ENCODE measurements at regions not wholly inside any gene's neighbourhood (a gene's known extent, or its start where the extent isn't known, plus 50 kb on each side); places are given as distances from the start of the nearest gene placed in this dataset.

DNA sequence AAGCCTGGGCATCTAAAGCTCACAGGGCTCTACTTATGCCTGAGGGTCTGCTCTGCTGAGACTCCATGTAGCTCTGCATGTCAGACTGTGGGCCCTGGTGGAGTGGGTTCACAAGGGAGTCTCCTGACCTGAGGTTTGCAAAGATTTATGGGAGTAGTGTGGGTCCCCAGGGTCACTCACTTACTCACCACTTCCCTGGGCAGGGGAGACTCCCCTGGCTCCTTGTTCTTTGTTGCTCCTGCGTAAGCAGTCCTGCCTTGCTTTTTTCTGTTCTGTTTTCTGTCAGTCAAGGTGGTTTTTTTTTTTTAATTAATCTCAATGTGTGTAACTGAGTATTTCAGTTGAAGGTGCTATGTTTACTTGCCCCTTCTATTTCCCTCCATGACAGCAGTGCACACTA, 256.6 kb downstream of the TMEM38B start:
- DNase-seq (ENCODE audit: low read depth in 4 of 6, low spot score in 6 of 6) = no peak
- H3K4me3 ChIP-seq (ENCODE audit: low read depth, low read length) = no peak overlapping the region
- no peaks in the 10 kb centered on the region for H3K4me1 ChIP-seq (ENCODE audit: control insufficient read depth, insufficient read depth, low read length)
- no peak overlapping the region for H3K27ac ChIP-seq (ENCODE audit: low read depth, low read length)
- WGBS (ENCODE audit: insufficient coverage) = no CpG with 5 or more reads among the region's 1 CpG
- peaks cover 3% of the 10 kb centered on the region for H3K9me3 ChIP-seq (ENCODE audit: control insufficient read depth, insufficient read depth, low read length)
- no peaks in the 10 kb centered on the region for H3K36me3 ChIP-seq (ENCODE audit: control insufficient read depth, insufficient read depth, low read length)
- no peaks in the 10 kb centered on the region for H3K27me3 ChIP-seq (ENCODE audit: control insufficient read depth, insufficient read depth, low read length)

DNA sequence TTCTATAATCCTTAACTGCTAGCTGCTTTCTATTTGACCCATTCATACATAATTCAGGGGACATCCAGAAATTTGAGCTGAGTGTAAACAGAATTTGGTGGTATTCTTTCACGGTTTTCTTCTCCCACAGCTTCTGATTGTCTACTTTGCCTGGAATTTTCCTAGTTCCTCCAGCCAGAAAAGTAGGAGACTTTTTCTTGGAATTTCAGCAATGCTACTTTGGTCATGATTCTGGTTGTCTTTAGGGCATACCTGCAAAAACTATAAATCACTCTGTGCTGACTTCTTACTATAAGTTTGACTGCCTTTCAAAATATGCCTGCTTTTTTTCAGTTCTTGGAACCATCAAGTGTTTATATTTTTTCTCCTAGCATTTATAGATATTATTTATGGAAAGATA, 260.2 kb downstream of the TMEM38B start:
- Histone ChIP-seq H3K27ac (ENCODE audit: low read depth, low read length) (no peak overlapping the region), H3K36me3 (ENCODE audit: control insufficient read depth, insufficient read depth, low read length) (no peaks in the 10 kb centered on the region), H3K4me3 (ENCODE audit: low read depth, low read length) (no peak overlapping the region), H3K9me3 (ENCODE audit: control insufficient read depth, insufficient read depth, low read length) (peaks cover 3% of the 10 kb centered on the region), H3K4me1 (ENCODE audit: control insufficient read depth, insufficient read depth, low read length) (no peaks in the 10 kb centered on the region), H3K27me3 (ENCODE audit: control insufficient read depth, insufficient read depth, low read length) (no peaks in the 10 kb centered on the region)
- no CpG with 5 or more reads among the region's 1 CpG for WGBS (ENCODE audit: insufficient coverage)
- DNase-seq (ENCODE audit: low read depth in 4 of 6, low spot score in 6 of 6) = no peak

DNA sequence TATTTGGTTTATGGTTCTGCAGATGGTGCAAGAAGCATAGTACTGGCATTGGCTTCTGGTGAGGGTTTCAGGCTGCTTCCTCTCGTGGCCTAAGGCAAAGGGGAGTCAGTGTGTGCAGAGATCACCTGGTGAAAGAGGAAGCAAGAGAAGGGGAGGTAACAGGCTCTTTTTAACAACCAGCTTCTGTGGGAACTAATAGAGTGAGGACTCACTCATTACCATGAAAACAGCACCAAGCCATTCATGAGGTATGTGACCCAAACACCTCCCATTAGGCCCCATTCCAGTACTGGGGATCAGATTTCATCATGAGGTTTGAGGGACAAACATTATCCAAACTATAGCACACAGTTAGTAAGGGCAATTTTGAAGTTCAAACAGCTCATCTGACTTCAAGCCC, 263.5 kb downstream of the TMEM38B start:
- WGBS (ENCODE audit: insufficient coverage) = 100% methylated on average over 1 of the region's 1 CpG
- H3K36me3 ChIP-seq (ENCODE audit: control insufficient read depth, insufficient read depth, low read length) = no peaks in the 10 kb centered on the region
- H3K9me3 ChIP-seq (ENCODE audit: control insufficient read depth, insufficient read depth, low read length) = no peaks in the 10 kb centered on the region
- no peak overlapping the region for H3K27ac ChIP-seq (ENCODE audit: low read depth, low read length)
- H3K27me3 ChIP-seq (ENCODE audit: control insufficient read depth, insufficient read depth, low read length) = no peaks in the 10 kb centered on the region
- no peak overlapping the region for H3K4me3 ChIP-seq (ENCODE audit: low read depth, low read length)
- H3K4me1 ChIP-seq (ENCODE audit: control insufficient read depth, insufficient read depth, low read length) = no peaks in the 10 kb centered on the region
- DNase-seq (ENCODE audit: low read depth in 4 of 6, low spot score in 6 of 6) = peak in 1 of 6 donors; percentile 8

DNA sequence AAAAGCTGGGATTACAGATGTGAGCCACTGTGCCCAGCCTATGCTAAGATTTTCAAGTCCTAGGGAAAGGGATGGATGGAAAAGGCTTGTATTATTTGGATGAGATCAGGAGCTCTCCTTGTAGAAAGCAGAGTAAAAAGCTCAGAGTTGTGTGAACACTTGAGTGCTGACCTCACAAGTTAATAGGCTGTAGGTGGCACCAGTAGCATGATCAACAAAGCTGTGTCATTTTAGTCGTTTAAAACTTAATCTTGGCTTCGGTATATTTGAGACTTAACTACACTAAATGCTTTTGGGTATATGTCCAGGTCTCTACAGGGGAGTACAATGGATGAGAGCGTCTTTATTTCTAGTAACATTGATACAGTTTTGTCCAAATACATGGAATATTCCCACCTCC, 264.2 kb downstream of the TMEM38B start:
- Histone ChIP-seq H3K4me3 (ENCODE audit: low read depth, low read length) (no peak overlapping the region), H3K36me3 (ENCODE audit: control insufficient read depth, insufficient read depth, low read length) (no peaks in the 10 kb centered on the region), H3K27ac (ENCODE audit: low read depth, low read length) (no peak overlapping the region), H3K4me1 (ENCODE audit: control insufficient read depth, insufficient read depth, low read length) (no peaks in the 10 kb centered on the region), H3K27me3 (ENCODE audit: control insufficient read depth, insufficient read depth, low read length) (no peaks in the 10 kb centered on the region), H3K9me3 (ENCODE audit: control insufficient read depth, insufficient read depth, low read length) (no peaks in the 10 kb centered on the region)
- peak in 2 of 6 donors; percentile 11 to 39 for DNase-seq (ENCODE audit: low read depth in 4 of 6, low spot score in 6 of 6)
- WGBS (ENCODE audit: insufficient coverage) = no CpG with 5 or more reads among the region's 3 CpGs

DNA sequence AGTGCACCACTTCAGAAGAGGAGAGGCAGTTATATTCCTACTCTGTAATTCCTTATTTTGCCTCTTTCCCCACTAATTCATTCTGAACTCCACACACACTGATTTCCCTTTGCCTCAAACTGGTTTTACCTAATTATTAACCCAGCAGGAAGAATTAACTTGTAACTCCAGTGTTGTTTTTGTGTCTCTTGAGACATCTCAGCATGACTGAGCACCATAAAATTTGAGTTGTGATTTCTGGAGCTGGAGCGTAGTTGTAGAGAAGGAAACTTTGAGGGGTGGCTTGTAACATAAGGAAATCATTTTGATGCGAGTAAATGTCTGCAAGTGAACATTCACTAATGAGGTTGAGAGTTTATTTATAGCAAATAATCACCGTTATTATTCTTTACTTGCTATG, 265.2 kb downstream of the TMEM38B start:
- DNase-seq (ENCODE audit: low read depth in 4 of 6, low spot score in 6 of 6) = peak in 2 of 6 donors; percentile 3 to 64
- Histone ChIP-seq H3K27me3 (ENCODE audit: control insufficient read depth, insufficient read depth, low read length) (no peaks in the 10 kb centered on the region), H3K36me3 (ENCODE audit: control insufficient read depth, insufficient read depth, low read length) (no peaks in the 10 kb centered on the region), H3K27ac (ENCODE audit: low read depth, low read length) (no peak overlapping the region), H3K4me1 (ENCODE audit: control insufficient read depth, insufficient read depth, low read length) (no peaks in the 10 kb centered on the region), H3K9me3 (ENCODE audit: control insufficient read depth, insufficient read depth, low read length) (no peaks in the 10 kb centered on the region), H3K4me3 (ENCODE audit: low read depth, low read length) (no peak overlapping the region)
- 66% methylated on average over 2 of the region's 3 CpGs for WGBS (ENCODE audit: insufficient coverage)

DNA sequence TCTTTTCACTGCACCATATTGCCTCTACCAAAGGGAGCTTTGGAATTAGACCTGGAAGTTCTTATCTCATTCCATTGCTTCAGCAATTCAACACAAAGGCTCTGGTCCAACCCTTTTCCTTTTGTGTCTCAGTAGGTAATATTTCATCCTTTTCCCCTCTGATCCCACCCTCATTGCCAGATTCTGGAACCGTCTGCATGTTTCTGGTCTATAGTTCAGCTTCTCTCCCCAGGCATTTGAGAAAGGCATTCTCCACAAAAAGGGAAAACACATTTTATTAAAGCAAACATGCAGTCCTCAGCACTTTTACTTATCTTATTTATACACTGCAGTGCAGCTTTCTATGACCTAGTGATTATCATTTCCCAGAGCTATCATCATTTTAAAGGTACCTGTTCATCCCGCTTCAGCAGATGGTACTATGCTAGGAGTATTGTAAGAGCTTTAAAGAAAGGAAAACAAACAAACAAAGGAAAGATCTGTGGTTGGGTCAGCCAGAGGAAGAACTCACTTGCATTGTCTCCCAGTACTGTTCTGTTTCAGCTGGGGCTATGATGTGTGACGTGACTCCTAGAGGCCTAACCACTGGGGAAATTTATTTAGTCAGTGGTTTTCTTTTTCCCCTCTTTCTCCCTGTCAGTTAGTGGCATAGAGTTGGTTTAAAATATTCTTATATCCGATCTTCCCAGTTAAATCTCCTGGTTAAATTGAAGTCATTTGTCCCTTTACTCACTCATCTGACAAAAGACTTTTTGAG, 269.2 kb downstream of the TMEM38B start:
- Histone ChIP-seq H3K27ac (ENCODE audit: low read depth, low read length) (no peak overlapping the region), H3K4me1 (ENCODE audit: control insufficient read depth, insufficient read depth, low read length) (no peaks in the 10 kb centered on the region), H3K36me3 (ENCODE audit: control insufficient read depth, insufficient read depth, low read length) (no peaks in the 10 kb centered on the region), H3K27me3 (ENCODE audit: control insufficient read depth, insufficient read depth, low read length) (no peaks in the 10 kb centered on the region), H3K4me3 (ENCODE audit: low read depth, low read length) (no peak overlapping the region), H3K9me3 (ENCODE audit: control insufficient read depth, insufficient read depth, low read length) (no peaks in the 10 kb centered on the region)
- peak in 2 of 6 donors; percentile 14 to 67 for DNase-seq (ENCODE audit: low read depth in 4 of 6, low spot score in 6 of 6)
- WGBS (ENCODE audit: insufficient coverage) = 50% methylated on average over 1 of the region's 4 CpGs

DNA sequence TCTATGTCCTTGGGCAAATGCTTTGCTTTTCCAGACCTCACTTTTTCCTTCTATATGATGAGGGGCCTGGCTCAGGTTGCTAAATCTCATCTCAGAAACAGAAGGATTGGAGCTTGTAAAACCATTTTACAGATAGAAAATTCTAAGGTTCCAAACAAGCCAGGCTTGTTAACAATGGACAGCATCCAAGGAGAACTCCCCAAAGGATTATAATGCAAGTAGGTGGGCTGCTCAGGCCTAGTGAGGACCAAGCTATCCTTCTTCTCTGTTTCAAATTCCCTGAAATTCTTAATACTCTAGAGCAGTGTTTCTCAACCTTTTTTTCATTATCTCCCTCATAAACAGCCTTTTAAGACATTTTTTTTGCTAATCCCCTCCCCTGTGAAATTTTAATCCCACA, 269.8 kb downstream of the TMEM38B start:
- Histone ChIP-seq H3K9me3 (ENCODE audit: control insufficient read depth, insufficient read depth, low read length) (no peaks in the 10 kb centered on the region), H3K27me3 (ENCODE audit: control insufficient read depth, insufficient read depth, low read length) (no peaks in the 10 kb centered on the region), H3K4me3 (ENCODE audit: low read depth, low read length) (no peak overlapping the region), H3K4me1 (ENCODE audit: control insufficient read depth, insufficient read depth, low read length) (no peaks in the 10 kb centered on the region), H3K27ac (ENCODE audit: low read depth, low read length) (no peak overlapping the region), H3K36me3 (ENCODE audit: control insufficient read depth, insufficient read depth, low read length) (no peaks in the 10 kb centered on the region)
- peak in 1 of 6 donors; percentile 4 for DNase-seq (ENCODE audit: low read depth in 4 of 6, low spot score in 6 of 6)

DNA sequence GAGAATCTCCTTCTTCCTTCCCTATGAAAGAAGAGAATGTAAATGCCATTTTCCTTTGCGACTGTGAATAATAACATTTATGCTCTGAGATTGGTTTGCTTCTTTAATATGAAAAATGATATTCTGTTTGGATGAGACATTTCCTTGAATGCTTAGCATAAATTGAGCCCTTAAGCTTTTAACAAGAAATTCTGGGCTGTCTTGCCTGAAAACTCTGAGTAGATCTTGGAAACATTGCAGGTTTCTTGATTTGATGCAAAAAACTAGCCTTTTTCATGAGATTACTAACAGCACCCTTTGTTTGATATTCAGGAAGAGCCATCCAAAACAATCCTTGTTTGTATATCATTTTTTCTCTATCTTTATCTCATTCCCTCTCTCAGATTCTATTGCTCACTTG, 272.5 kb downstream of the TMEM38B start:
- no peaks in the 10 kb centered on the region for H3K9me3 ChIP-seq (ENCODE audit: control insufficient read depth, insufficient read depth, low read length)
- no peak overlapping the region for H3K4me3 ChIP-seq (ENCODE audit: low read depth, low read length)
- WGBS (ENCODE audit: insufficient coverage) = no CpG with 5 or more reads among the region's 1 CpG
- no peaks in the 10 kb centered on the region for H3K36me3 ChIP-seq (ENCODE audit: control insufficient read depth, insufficient read depth, low read length)
- no peaks in the 10 kb centered on the region for H3K27me3 ChIP-seq (ENCODE audit: control insufficient read depth, insufficient read depth, low read length)
- H3K4me1 ChIP-seq (ENCODE audit: control insufficient read depth, insufficient read depth, low read length) = no peaks in the 10 kb centered on the region
- peak in 2 of 6 donors; percentile 30 to 61 for DNase-seq (ENCODE audit: low read depth in 4 of 6, low spot score in 6 of 6)
- no peak overlapping the region for H3K27ac ChIP-seq (ENCODE audit: low read depth, low read length)

DNA sequence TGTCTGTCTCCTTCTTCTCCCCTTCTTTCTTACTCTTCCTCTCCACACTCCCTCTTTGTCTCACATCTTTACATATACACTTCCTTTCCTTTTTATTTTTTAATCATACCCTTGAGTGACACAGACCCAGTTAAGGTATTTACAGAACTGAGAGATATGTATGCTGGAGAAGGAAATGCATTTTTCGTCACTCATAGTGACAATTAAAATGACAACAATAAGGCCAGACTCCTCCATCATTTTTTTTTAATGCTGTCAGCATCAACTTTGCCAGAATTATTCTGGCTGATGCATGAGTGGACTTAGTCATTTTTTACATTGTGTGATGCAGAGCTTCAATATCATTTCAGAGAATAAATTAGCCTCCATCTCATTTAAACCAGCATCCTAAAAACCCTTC, 272.9 kb downstream of the TMEM38B start:
- Histone ChIP-seq H3K9me3 (ENCODE audit: control insufficient read depth, insufficient read depth, low read length) (no peaks in the 10 kb centered on the region), H3K36me3 (ENCODE audit: control insufficient read depth, insufficient read depth, low read length) (no peaks in the 10 kb centered on the region), H3K27me3 (ENCODE audit: control insufficient read depth, insufficient read depth, low read length) (no peaks in the 10 kb centered on the region), H3K4me1 (ENCODE audit: control insufficient read depth, insufficient read depth, low read length) (no peaks in the 10 kb centered on the region), H3K4me3 (ENCODE audit: low read depth, low read length) (no peak overlapping the region), H3K27ac (ENCODE audit: low read depth, low read length) (no peak overlapping the region)
- peak in 1 of 6 donors; percentile 47 for DNase-seq (ENCODE audit: low read depth in 4 of 6, low spot score in 6 of 6)
- no CpG with 5 or more reads among the region's 1 CpG for WGBS (ENCODE audit: insufficient coverage)

DNA sequence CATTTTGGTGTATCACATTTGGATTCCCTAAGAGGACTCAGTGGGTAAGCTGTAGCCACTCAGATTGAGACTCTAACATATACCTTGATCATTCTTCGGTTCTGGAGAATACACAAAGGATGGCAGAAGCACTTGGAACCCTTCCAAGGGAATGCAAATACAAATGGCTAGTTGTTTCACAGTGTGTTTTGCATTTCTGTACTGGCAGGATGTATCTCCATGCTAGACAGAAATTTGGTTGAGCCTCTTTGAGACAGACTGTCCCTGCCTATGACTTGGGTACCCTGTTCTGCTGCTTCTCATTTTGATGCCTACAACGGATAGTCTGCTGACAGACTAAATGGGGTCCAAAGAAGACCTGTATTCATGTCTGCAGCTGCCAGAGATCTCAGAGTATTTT, 273.5 kb downstream of the TMEM38B start:
- WGBS (ENCODE audit: insufficient coverage) = 18% methylated on average over 1 of the region's 2 CpGs
- DNase-seq (ENCODE audit: low read depth in 4 of 6, low spot score in 6 of 6) = peak in 2 of 6 donors; percentile 69 to 83
- Histone ChIP-seq H3K9me3 (ENCODE audit: control insufficient read depth, insufficient read depth, low read length) (no peaks in the 10 kb centered on the region), H3K4me3 (ENCODE audit: low read depth, low read length) (no peak overlapping the region), H3K27ac (ENCODE audit: low read depth, low read length) (no peak overlapping the region), H3K36me3 (ENCODE audit: control insufficient read depth, insufficient read depth, low read length) (no peaks in the 10 kb centered on the region), H3K27me3 (ENCODE audit: control insufficient read depth, insufficient read depth, low read length) (no peaks in the 10 kb centered on the region), H3K4me1 (ENCODE audit: control insufficient read depth, insufficient read depth, low read length) (no peaks in the 10 kb centered on the region)

All from spinal cord (tissue), 9 donors.